ENCODE measurements at regions not wholly inside any gene's neighbourhood (a gene's known extent, or its start where the extent isn't known, plus 50 kb on each side); places are given as distances from the start of the nearest gene placed in this dataset.

- Histone ChIP-seq H3K36me3 (no peaks in the 10 kb centered on the region), H3K9me3 (no peaks in the 10 kb centered on the region), H3K27me3 (no peaks in the 10 kb centered on the region), H3K4me1 (peaks cover 9% of the 10 kb centered on the region), H3K4me3 (no peak overlapping the region), H3K27ac (no peak overlapping the region)
- TF ChIP-seq CTCF (IDR thresholded peaks at IDR 0.05): no peak
- intact Hi-C loops (cut with DNase I): no loop called here
- ATAC-seq: no peak
- no peak for DNase-seq
These were observed 62.3 kb upstream of the PARVA start for GRCh38 chr11:12315024-12315423.

GRCh38 chr11:12316432-12316831 is 60.9 kb upstream of the PARVA start:
- Histone ChIP-seq H3K36me3 (no peaks in the 10 kb centered on the region), H3K27me3 (no peaks in the 10 kb centered on the region), H3K9me3 (no peaks in the 10 kb centered on the region), H3K27ac (no peak overlapping the region), H3K4me1 (peaks cover 9% of the 10 kb centered on the region), H3K4me3 (no peak overlapping the region)
- ATAC-seq (no peak), DNase-seq (no peak)
- TF ChIP-seq CTCF (IDR thresholded peaks at IDR 0.05): no peak
- intact Hi-C loops (cut with DNase I): no loop called here

GRCh38 chr11:12318791-12319438 is 58.5 kb upstream of the PARVA start:
- Histone ChIP-seq H3K27ac (no peak overlapping the region), H3K9me3 (no peaks in the 10 kb centered on the region), H3K36me3 (no peaks in the 10 kb centered on the region), H3K4me3 (no peak overlapping the region), H3K4me1 (peaks cover 9% of the 10 kb centered on the region), H3K27me3 (no peaks in the 10 kb centered on the region)
- DNase-seq (no peak), ATAC-seq (no peak)
- TF ChIP-seq CTCF (IDR thresholded peaks at IDR 0.05): no peak
- intact Hi-C loops (cut with DNase I): no loop called here

- intact Hi-C loops (cut with DNase I): no loop called here
- H3K27me3 ChIP-seq: no peaks in the 10 kb centered on the region
- no peaks in the 10 kb centered on the region for H3K36me3 ChIP-seq
- H3K4me1 ChIP-seq: peaks cover 9% of the 10 kb centered on the region
- DNase-seq (no peak), ATAC-seq (peak; percentile 25)
- no peak overlapping the region for H3K4me3 ChIP-seq
- H3K27ac ChIP-seq: no peak overlapping the region
- no peak for TF ChIP-seq CTCF (IDR thresholded peaks at IDR 0.05)
- H3K9me3 ChIP-seq: no peaks in the 10 kb centered on the region
These were observed 57.9 kb upstream of the PARVA start for GRCh38 chr11:12319461-12319951.

GRCh38 chr11:12319988-12320387 is 57.4 kb upstream of the PARVA start:
- Histone ChIP-seq H3K36me3 (no peaks in the 10 kb centered on the region), H3K27ac (no peak overlapping the region), H3K9me3 (no peaks in the 10 kb centered on the region), H3K4me3 (no peak overlapping the region), H3K4me1 (peaks cover 9% of the 10 kb centered on the region), H3K27me3 (no peaks in the 10 kb centered on the region)
- ATAC-seq (no peak), DNase-seq (no peak)
- intact Hi-C loops (cut with DNase I): no loop called here
- no peak for TF ChIP-seq CTCF (IDR thresholded peaks at IDR 0.05)

Measured in upper lobe of right lung (tissue), 1 donor.